ENCODE measurements at regions not wholly inside any gene's neighbourhood (a gene's known extent, or its start where the extent isn't known, plus 50 kb on each side); places are given as distances from the start of the nearest gene placed in this dataset.

GRCh38 chr3:188049606-188050530 lies 104.1 kb upstream of the LPP start:
- POLR2A ChIA-PET: no interaction called here
- WGBS (ENCODE audit: insufficient coverage, insufficient replicate concordance, low lambda C conversion rate, missing lambda C conversion rate): 12% methylated on average over 10 of the region's 10 CpGs
- Histone ChIP-seq H3K9me3 (replicated peaks; ENCODE audit: control insufficient read depth, insufficient read depth, low read length) (no peaks in the 10 kb centered on the region), H3K9ac (ENCODE audit: control insufficient read depth, insufficient read depth, low read length) (no peak overlapping the region), H3K4me2 (ENCODE audit: control insufficient read depth, insufficient read depth) (no peak overlapping the region), H2AFZ (ENCODE audit: control insufficient read depth, low read depth, low read length) (no peak overlapping the region), H4K20me1 (ENCODE audit: control insufficient read depth, insufficient read depth) (no peaks in the 10 kb centered on the region), H3K4me3 (no peak overlapping the region), H3K4me1 (ENCODE audit: control insufficient read depth, insufficient read depth, low read length) (no peaks in the 10 kb centered on the region), H3K27me3 (replicated peaks in 1 of 2; ENCODE audit: control insufficient read depth in 2 of 2, insufficient read depth in 2 of 2, low read length in 1 of 2) (peaks cover 5 to 11% of the 10 kb centered on the region in 2 experiments), H3K27ac (ENCODE audit: control insufficient read depth, insufficient read depth) (no peak overlapping the region), H3K79me2 (ENCODE audit: control insufficient read depth, insufficient read depth, low read length) (no peaks in the 10 kb centered on the region), H3K36me3 (ENCODE audit: control insufficient read depth in 2 of 2, insufficient read depth in 2 of 2, low read length in 1 of 2) (no peaks in the 10 kb centered on the region)
- SMC1A ChIA-PET (ENCODE audit: uncharacterized antibody, unreplicated experiment): interaction anchor here (0.8 to 1.8 kb wide), 3 partner anchors 10 to 19 kb away, joined by 3 to 5 read pairs (median 3); no protein-coding TSS in a partner anchor
- CTCF ChIA-PET: interaction anchor here (0.8 to 1.4 kb wide), 3 partner anchors 303 to 371 kb away, joined by 3 to 6 read pairs (median 4); no protein-coding TSS in a partner anchor
- FAIRE-seq (no peak), ATAC-seq (no peak), DNase-seq (ENCODE audit: low read depth, low spot score) (no peak)
- in situ Hi-C loops (cut with MboI): no loop called here
- TF ChIP-seq PAX8 (IDR thresholded peaks at IDR 0.05): no peak
- TF ChIP-seq SRF (IDR thresholded peaks at IDR 0.05; ENCODE audit: low read depth in 2 of 2, low read length in 2 of 2): no peak
- no peak for TF ChIP-seq ZNF622 (IDR thresholded peaks at IDR 0.05)
- no peak for TF ChIP-seq MAX (IDR thresholded peaks at IDR 0.05; ENCODE audit: low read depth, low read length)
- TF ChIP-seq SMAD5 (IDR thresholded peaks at IDR 0.05; ENCODE audit: low read depth): no peak
- no peak for TF ChIP-seq ZNF687 (IDR thresholded peaks at IDR 0.05)
- TF ChIP-seq NRF1 (conservative IDR thresholded peaks at IDR 0.05; ENCODE audit: low read depth, low read length): no peak
- TF ChIP-seq ZBTB40 (IDR thresholded peaks at IDR 0.05; ENCODE audit: borderline replicate concordance): no peak
- TF ChIP-seq EP300 (IDR thresholded peaks at IDR 0.05; ENCODE audit: borderline replicate concordance in 1 of 2, control insufficient read depth in 1 of 2, low read depth in 2 of 2, low read length in 2 of 2): no peak
- TF ChIP-seq NR2C2 (IDR thresholded peaks at IDR 0.05; ENCODE audit: borderline replicate concordance, control insufficient read depth, insufficient read length, low read depth): no peak
- no peak for TF ChIP-seq RCOR1 (conservative IDR thresholded peaks at IDR 0.05; ENCODE audit: low read depth, low read length)
- RAD21 ChIA-PET (ENCODE audit: unreplicated experiment): no interaction called here
- BruUV-seq (replicated peaks): no TSS peak
- intact Hi-C loops (cut with micrococcal nuclease; ENCODE audit: unreplicated experiment): no loop called here
